Stimulated activated CD4-positive, alpha-beta T cell treated with anti-CD3 and anti-CD28 coated beads, Interleukin-1b, Interleukin-23, amount 100 ng/mL, for 1 hour (primary cell): ENCODE measurements at regions not wholly inside any gene's neighbourhood (a gene's known extent, or its start where the extent isn't known, plus 50 kb on each side); places are given as distances from the start of the nearest gene placed in this dataset.
"Not testable (repeated sequence)": the region's sequence is repeated elsewhere in the genome, so short reads cannot be mapped to it uniquely, and the experiment has no call there.

Experiments used
- DNase-seq, 2 donors: peaks; one replicate each; pipeline ENCODE4 v3.0.0-alpha.2; 2020; ENCODE audit warnings: low read depth in 2 of 2

DNA sequence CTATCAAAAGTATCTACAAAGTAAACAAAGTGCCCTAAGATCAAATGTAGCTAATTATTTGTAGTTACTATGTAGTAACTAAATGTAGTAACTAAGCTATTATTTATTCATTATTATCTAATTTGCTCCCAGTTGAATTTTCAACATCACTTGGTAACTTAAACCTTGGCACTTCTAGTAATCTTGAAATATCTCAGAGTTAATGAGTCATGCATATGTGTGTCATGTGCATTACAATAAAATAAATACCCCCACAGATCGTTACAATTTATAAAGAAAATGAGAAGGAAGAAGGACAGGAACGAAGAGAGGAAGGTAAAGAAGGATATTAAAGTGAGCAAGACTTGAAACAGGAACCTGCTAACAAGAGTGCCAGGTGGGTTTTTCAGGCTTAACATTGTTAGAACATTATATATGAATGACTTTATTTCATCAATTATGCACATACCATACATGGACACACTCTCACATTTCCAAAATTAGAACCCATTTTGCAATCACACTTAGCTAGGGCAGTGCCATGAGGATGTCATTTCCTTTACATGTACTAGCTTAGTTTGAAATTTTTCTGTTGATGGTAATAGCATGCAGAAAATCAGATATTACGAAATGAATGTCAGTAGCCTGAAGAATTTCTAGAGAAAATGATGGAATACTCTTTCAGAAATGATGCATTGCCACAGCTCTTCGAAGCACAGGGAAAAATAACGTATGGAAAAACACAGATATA lies 1670.4 kb upstream of the AGA start:
- DNase-seq: no peak

DNA sequence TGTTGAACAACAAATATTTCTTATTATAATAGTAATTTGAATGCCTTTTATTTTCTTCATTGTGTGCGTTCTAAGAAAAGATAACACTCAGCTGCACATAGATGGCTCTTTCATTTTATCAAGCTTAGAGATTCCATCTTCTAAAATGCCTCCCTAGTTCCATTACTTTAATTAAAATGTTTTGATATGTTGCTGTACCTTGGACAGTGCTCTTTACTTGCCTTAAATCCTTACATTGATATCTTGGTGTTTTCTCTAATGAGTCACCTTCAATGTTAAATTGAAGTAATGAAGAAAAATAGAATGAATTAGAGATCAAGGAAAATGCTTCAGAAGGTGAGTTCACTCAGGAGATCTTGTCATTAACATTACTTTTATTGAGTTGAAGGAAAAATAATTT lies 1672.4 kb upstream of the AGA start:
- DNase-seq: no peak

DNA sequence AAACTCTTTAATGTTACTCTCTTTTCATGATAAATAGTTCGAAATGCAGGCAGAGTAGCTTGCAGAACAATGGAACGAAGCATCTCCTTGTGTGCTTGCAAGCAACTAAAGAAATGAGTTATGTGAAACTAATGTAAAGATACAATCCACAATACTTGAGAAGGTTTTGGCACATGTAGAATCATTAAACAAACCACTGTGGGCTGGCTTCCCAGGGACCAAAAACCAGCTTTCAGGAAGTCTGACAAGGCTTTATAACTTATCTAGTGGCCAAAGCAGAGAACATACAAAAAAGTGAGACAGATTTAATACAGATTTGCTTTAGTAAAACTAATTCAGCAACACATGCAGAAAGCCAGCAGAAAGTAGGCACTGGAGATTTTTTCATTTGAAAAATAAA lies 1673.8 kb upstream of the AGA start:
- DNase-seq: no peak

DNA sequence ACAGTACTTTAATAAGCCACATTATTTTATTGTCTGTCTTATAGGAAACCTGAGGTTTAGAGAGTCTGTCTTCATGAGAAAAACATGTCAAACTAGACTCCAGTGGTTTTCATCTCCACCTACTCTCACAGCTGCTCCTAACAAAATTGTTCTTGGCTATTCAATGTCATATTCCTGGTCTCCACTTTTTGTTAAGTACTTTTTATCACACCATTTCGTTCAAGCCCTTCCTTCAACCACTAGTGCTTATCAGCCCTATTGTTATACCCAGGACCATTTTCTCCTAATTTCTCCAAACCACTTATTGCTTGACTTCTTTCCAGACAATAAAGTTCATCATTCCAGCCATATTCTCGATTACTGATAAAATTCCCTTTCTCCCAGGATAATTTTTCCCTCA lies 1674.3 kb upstream of the AGA start:
- DNase-seq: no peak

DNA sequence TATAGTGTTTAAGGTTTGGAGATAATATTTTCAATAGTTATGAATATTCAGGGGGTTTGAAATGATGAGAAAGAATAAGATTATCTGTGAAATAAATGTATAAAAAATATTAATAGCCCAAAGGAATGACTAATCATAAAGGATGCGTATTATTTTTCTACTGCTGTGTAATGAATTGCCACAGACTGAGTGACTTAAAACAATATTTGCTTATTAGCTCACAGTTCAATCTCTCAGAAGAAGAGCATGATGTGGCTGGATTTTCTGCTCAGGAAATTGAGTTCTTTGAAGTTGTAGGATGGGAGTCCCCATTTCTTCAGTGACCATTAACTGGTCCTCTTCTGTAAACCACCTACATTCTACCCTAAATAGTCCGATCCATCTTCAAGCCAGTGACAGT lies 1680.8 kb upstream of the AGA start:
- DNase-seq: no peak

DNA sequence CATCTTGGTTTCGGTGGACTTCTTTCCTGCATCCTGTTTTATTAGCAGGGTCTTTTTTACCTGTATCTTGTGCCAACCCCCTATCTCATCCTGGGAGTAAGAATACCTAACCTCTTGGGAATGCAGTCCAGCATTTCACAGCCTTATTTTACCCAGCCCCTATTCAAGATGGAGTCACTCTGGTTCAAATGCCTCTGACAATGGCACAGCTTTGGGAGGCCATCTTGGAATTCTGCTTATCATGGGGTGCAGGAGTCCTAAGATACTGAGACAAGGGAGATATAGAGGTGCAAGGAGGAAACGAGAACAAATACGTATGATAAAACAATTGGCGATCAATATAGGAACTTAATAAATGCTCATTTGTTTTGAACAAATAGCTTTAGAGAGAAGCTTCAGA lies 1682.2 kb upstream of the AGA start:
- no peak for DNase-seq

DNA sequence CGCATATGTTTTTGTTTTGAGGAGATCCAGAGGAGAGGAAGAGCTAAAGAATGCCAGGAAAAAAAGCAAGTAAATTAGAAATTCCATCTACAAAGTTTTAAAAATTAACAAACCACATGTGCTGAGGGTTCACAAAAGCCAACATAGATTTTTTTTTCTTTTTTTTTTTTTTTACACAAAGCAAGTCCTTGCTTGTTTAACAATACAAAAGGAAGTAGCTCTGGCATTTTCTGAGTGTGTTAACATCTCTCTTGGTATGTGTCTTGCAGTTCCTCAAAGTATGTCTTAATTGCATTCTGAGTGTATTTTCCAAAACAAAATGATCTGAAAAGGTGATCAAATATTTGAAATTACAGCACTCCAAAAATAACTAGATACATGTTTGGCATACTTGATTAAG lies 1682.7 kb upstream of the AGA start:
- no peak for DNase-seq

DNA sequence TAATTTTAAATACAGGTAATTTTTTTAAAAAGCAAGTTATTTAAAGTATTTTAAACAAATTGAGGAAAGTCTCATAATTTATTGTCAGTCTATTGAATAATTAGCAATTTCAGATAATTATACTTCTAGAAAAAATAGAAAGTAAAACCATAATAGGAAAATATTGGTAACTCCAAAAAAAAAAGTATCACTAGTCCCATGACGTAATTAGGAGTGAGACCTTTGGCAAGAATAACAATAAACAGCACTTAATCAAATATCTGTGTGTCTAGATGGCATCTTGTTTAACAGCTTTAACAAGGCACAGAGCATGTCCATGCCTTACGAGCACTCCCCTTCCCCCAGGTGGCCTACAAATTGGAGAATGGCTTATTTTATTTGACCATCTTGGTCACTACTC lies 1683.6 kb upstream of the AGA start:
- no peak for DNase-seq

DNA sequence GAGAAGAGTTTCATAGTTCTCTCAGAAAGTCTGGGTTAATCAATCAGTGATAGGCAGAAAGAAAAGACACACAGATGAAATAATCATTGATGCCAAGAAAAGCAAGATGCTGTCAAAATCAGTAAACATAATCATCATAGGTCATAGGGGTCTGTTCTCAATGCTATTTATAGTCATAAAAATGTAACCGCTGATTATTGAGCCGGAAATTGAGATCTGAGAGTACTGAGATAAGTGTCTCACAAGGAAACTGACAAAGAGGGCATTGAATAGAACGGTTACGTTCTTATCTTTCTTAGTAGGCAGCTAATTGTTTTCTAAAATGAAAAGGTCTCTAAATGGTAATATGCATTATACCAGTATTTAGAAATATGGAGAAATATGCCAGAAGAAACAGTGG lies 1686.1 kb upstream of the AGA start:
- no peak for DNase-seq

DNA sequence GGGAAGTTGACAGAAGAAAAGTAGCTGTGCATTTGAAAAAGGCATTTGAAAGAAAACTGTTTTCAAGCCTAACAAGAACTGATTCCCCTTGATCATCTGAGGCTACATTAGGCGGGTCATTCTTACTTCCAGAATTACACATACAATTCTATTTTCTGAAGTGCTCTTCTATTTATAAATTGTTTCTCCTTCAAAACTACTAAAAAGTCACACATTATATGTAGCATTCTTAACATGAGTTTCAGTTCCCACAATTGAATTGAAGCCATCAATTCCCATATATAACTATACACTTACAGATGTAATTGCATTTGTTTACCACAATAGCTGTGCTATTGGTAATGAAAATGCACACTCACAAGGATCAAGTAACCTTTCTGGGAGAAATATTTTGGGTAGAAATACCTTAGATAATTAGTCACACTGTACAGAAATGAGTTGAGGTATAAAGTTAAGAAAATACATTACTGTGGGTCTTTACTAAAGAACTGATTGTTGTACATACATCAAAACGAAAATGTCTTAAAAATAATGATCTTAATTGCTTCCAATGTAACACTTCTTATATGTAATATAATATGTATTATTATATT lies 1688.0 kb upstream of the AGA start:
- no peak for DNase-seq

DNA sequence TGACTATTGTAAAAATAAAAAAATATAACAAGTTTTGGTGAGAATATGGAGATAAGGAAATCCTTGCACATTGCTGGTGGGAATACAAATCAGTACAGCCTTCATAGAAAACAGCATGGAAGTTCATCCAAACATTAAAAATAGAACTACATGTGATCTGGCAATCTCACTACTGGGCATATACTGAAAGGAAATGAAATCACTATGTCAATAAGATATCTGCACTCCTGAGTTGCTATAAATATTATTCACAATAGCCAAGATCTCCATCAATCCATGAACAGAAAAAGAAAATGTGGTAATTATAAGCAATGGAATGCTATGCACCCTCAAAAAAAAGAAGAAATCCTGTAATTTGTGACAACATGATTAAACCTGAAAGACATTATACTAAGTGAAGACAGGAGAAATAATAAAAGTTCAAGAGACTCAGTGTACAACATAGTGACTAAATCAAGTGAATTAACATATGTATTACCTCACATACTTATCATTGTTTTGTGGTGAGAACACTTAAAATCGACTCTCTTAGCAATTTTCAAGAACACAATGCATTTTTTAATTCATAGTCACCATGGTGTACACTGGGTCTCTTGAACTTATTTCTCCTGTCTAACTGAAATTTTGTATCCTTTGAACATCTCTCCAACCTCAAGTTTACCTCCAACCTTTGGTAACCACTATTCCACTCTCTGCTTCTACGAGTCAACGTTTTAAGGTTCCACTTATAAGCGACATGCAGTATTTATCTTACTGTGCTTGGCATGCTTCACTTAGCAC lies 1703.7 kb upstream of the AGA start:
- no peak for DNase-seq

DNA sequence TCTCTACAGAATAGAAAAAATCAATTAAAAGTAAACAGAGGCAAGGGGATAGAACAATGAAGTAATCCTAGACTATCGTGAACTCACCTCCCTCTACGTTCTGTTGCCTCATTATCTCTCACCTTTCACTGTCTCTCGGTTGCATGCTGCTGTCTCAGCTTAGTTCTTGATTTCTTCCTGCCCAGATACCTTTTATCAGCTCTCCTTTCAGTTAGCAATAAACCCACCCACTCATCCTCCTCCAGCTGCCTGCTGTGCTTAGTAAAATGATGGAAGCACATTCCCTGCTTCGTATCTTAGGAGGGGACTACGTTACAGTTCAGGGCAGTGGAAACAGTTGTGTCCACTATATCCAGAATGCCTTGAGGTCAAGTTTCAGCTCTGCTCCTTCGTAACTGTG lies 1709.5 kb upstream of the AGA start:
- no peak for DNase-seq

DNA sequence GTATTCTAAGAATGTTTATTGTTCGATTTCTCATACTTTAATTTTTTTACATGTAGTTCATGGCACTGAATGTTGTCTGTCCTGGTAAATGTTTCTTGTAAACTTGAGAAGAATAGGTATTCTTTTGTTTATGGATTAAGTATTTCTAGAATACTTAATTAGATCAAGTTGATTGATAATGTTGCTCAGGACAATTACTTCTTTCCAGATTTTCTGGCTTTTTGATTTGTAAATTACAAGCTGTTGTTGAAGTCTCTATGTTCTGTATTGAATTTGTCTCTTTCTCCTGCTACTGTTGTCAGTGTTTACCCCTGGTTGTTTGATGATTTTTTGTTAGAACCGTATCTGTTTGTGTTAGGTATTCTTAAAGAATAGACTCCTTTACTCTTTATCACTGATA lies 1720.9 kb upstream of the AGA start:
- no peak for DNase-seq

DNA sequence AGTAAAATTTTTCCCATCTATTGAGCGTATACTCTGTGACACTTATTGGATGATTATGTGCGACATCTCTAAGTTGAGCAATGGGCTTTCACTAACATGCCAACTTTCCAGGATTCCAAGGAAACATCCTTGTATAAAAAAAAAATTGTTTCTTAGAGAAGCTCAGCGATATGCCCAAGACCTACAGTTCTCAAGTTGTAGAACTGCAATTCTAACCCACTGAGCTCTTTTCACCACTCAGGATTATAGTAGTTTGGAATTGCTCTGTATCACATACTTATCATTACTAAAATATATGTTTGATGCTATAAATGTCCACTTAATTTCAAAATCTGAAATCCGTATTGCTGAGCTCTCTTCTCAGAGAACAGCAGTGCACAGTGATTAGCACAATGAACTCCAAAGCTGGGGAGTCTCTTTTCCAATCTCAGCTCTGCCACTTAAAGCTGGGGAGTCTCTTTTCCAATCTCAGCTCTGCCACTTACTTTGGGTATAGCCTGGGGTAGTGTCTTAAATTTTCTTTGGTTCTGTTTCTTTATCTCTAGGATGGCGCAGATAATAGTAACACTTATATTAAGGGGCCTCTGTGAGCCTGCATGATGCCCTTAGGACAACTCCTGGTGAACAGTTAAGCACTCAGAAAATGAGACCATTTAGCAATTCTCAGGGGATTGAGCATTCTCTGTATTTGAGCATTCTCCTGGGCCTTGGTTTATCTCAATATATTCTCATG lies 1722.2 kb upstream of the AGA start:
- DNase-seq: no peak

DNA sequence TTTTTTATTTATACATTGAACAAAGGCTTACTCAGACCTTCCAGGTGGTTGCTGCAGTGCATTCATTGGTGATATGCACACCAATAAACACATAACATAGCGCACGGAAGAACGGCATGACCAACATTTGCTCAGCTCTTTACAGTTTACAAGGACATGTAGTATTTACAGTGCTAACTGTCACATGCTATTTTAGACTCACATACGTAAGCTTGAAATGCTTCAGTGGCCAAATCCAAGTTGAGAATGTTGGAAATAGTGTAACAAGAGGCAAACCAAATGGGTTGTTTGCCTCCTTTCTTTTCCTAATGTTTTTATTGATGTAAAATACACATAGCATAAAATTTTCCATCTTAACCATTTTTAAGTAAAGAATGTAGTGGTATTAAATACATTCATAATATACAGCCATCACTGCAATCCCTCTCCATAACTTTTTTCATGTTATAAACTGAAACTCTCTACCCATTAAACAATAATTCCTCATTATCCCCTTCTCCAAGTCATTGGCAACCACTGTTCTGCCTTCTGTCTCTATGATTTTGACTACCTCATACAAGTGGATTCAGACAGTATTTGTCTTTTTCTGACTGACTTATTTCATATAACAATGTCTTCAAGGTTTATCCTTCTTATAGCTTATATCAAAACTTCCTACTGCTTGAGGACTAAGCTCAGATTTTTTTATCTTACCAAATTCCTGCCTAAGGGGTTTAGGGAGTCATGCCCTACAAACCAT lies 1722.9 kb upstream of the AGA start:
- no peak for DNase-seq

DNA sequence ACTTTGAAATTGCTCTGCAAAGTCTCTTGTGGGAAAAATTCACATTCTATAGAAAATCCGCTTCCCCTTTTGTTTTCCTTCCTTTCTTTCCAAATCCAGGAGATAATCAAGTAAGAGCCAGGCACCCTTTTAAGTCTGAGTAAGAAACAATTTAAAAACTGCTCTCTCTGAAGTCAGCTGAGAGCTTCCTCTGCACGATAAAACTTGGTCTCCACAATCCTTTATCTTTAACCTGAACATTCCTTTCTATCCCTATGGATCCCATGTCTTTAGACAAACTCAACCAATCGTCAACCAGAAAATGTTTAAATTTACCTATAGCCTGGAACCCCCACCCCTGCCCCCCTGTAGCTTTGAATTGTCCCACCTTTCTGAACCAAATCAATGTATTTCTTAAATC lies 1723.6 kb upstream of the AGA start:
- no peak for DNase-seq

DNA sequence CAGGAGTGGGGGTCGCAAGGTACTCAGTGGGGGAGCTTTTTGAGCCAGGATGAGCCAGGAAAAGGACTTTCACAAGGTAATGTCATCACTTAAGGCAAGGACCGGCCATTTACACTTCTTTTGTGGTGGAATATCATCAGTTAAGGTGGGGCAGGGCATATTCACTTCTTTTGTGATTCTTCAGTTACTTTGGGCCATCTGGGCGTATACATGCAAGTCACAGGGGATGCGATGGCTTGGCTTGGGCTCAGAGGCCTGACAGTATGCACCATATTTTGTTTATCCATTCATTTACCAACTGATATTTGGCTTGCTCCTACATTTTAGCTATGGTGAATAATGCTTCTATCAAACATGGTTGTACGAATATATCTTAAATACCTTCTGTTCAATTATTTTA lies 1728.1 kb upstream of the AGA start:
- not testable (repeated sequence) for DNase-seq

DNA sequence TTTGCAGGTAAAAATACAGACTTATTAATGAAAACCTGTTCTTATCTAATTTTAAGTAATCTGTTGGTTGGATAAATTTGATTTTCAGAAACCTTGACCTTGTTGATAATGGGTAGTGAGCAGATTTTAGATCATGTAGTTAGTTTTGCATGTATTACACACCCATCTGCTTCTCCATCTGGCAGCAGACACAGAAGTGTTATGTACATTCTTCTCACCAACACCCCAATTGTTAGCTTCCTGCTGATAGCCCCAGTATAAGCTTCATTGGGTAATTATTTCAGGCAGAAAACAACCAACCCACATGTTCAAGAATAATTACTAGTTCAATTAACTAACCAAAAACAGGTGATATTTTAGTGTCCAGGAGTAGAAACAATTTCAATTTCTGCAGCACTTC lies 1740.5 kb upstream of the AGA start:
- DNase-seq: no peak

DNA sequence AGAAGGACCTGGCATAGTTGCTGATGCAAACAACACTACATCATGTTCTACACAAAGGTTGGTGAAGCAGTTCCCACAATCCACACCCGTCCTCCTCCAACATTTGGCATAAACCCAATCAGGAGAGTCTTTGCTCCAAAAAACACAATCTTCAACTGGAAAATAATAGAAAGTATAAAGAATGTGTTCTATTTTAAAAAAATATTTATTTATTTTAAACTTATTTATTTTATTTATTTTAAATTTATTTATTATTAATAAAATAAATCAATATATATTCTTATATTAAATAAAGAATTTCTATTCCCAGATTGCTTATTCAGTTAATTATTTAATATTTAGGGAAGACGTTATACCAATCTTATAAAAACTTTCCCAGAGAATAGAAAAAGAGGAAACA lies 1753.7 kb upstream of the AGA start:
- DNase-seq: no peak

DNA sequence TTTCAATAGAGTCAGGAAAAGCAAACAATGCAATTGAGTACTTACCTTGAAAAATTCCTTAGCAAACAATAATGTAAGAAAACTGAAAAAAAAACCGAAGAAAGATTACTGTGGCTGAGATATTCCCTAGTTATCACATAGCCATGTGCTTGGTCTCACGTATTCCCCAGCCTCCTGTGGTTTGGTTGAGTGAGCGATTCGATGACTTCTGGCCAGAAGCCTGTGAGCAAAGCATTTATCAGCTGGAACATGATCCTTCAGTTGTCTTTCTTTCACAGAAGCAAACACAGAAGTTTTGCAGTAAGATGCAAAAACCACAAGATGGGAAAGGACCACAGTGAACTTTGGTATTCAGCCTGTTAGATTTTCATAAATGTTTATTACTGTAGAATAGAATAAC lies 1754.3 kb upstream of the AGA start:
- no peak for DNase-seq

DNA sequence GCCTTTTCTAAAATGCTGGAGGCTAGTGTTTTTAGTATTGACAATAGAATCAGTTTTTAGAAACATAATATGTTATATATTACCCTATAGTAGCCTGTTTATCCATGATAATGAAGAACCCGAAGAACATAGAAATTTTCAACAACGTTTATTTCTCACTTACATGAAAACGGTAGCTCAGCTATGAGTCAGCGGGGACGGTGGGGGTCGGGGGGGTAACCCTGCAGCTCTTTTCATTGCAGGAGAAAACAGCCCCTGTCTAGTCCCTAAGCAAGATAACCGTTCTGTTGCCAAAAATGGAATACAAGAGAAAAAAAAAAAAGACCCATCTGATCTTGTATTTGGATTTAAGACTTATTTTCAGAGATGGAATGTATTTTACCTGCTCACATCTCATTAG lies 1758.4 kb upstream of the AGA start:
- DNase-seq: no peak

DNA sequence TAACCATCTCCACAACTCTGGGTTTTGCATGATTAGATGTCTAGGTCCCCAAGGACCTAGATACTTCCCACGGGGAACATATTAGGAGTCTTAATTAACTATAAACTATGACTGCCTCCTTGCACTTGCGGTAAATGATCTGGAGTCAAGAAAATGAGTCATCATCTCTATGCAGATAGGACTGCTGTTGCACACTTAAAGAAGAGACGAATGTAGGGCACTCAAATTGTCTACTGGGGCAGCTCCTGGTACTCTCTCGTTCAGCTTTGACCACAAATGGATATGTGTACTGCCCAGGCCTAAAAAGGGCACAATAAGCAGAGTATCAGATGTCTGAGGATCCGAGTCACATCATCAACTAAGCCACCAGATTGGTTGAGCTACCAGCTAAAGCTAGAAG lies 1783.4 kb upstream of the AGA start:
- no peak for DNase-seq
